ENCODE measurements at regions not wholly inside any gene's neighbourhood (a gene's known extent, or its start where the extent isn't known, plus 50 kb on each side); places are given as distances from the start of the nearest gene placed in this dataset.

GRCh38 chr13:108376308-108376707 is 106.8 kb downstream of the TNFSF13B start:
- TF ChIP-seq ZFX (IDR thresholded peaks at IDR 0.05): no peak
- no peak for TF ChIP-seq CTCF (conservative IDR thresholded peaks at IDR 0.05)
- H3K27ac ChIP-seq: no peak overlapping the region

- H3K27ac ChIP-seq: no peak overlapping the region
- TF ChIP-seq ZFX (IDR thresholded peaks at IDR 0.05): no peak
- TF ChIP-seq CTCF (conservative IDR thresholded peaks at IDR 0.05): no peak
Measured at GRCh38 chr13:108377646-108378206, 108.2 kb downstream of the TNFSF13B start.

GRCh38 chr13:108383667-108384066 is 114.1 kb downstream of the TNFSF13B start:
- TF ChIP-seq CTCF (conservative IDR thresholded peaks at IDR 0.05) (no peak), ZFX (IDR thresholded peaks at IDR 0.05) (no peak)

GRCh38 chr13:108387156-108387555 is 117.6 kb downstream of the TNFSF13B start:
- no peak for TF ChIP-seq ZFX (IDR thresholded peaks at IDR 0.05)
- no peak for TF ChIP-seq CTCF (conservative IDR thresholded peaks at IDR 0.05)
- H3K27ac ChIP-seq: no peak overlapping the region

More at GRCh38 chr13:108383667-108384066, 114.1 kb downstream of the TNFSF13B start:
- no peak overlapping the region for H3K27ac ChIP-seq

GRCh38 chr13:108402850-108403249 is 133.3 kb downstream of the TNFSF13B start:
- no peak for TF ChIP-seq ZFX (IDR thresholded peaks at IDR 0.05)
- TF ChIP-seq CTCF (conservative IDR thresholded peaks at IDR 0.05): no peak
- H3K27ac ChIP-seq: no peak overlapping the region

- H3K27ac ChIP-seq: no peak overlapping the region
- TF ChIP-seq CTCF (conservative IDR thresholded peaks at IDR 0.05): no peak
- TF ChIP-seq ZFX (IDR thresholded peaks at IDR 0.05): no peak
Measured at GRCh38 chr13:108407495-108407894, 138.0 kb downstream of the TNFSF13B start.

GRCh38 chr13:108408672-108409071 is 139.2 kb downstream of the TNFSF13B start:
- TF ChIP-seq ZFX (IDR thresholded peaks at IDR 0.05) (no peak), CTCF (conservative IDR thresholded peaks at IDR 0.05) (no peak)
- H3K27ac ChIP-seq: no peak overlapping the region
